Fibroblast of the aortic adventitia (primary cell): ENCODE measurements at regions not wholly inside any gene's neighbourhood (a gene's known extent, or its start where the extent isn't known, plus 50 kb on each side); places are given as distances from the start of the nearest gene placed in this dataset.

ENCODE experiments used
- DNase-seq: peaks from one replicate; pipeline ENCODE4 v3.0.0-alpha.2; 2010; ENCODE audit warnings: low read depth
- H3K4me3 ChIP-seq: 2 replicates; pipeline ENCODE4 v1.5.1; 2011; ENCODE audit warnings: low read depth, mild to moderate bottlenecking, control low read depth, low read length, moderate library complexity
- CTCF ChIP-seq: IDR thresholded peaks from 2 replicates; pipeline ENCODE4 v1.5.1; 2011; ENCODE audit warnings: mild to moderate bottlenecking, low read length, control low read depth, inconsistent platforms; ENCODE audit not compliant: insufficient read depth

- no peak for TF ChIP-seq CTCF
- H3K4me3 ChIP-seq = no peak overlapping the region
- DNase-seq = no peak
Observed at GRCh38 chr1:115495625-115496024, 146.1 kb upstream of the VANGL1 start.

GRCh38 chr1:115495111-115495510, 146.7 kb upstream of the VANGL1 start:
- TF ChIP-seq CTCF = no peak
- H3K4me3 ChIP-seq = no peak overlapping the region
- no peak for DNase-seq

GRCh38 chr1:115493834-115494233, 147.9 kb upstream of the VANGL1 start:
- H3K4me3 ChIP-seq = no peak overlapping the region
- no peak for TF ChIP-seq CTCF
- no peak for DNase-seq

GRCh38 chr1:115492880-115493279, 148.9 kb upstream of the VANGL1 start:
- TF ChIP-seq CTCF = no peak

GRCh38 chr1:115492019-115492595, 149.7 kb upstream of the VANGL1 start:
- H3K4me3 ChIP-seq = no peak overlapping the region
- no peak for TF ChIP-seq CTCF
- no peak for DNase-seq

More at GRCh38 chr1:115492880-115493279, 148.9 kb upstream of the VANGL1 start:
- DNase-seq = peak; percentile 41
- H3K4me3 ChIP-seq = no peak overlapping the region

GRCh38 chr1:115491298-115492018, 150.3 kb upstream of the VANGL1 start:
- no peak overlapping the region for H3K4me3 ChIP-seq
- no peak for DNase-seq
- TF ChIP-seq CTCF = no peak
